Activated CD8-positive, alpha-beta T cell treated with anti-CD3 and anti-CD28 coated beads for 36 hours (primary cell): ENCODE measurements at regions not wholly inside any gene's neighbourhood (a gene's known extent, or its start where the extent isn't known, plus 50 kb on each side); places are given as distances from the start of the nearest gene placed in this dataset.

Source experiments
- ATAC-seq: fragments of 200-7000 bp; cut with Tn5 transposase; one replicate; pipeline ENCODE4 v1.10.0; 2021; ENCODE audit warnings: mild to moderate bottlenecking, moderate library complexity
- CTCF ChIA-PET: fragments of 350-600 bp; sonication (Branson Sonifier 250); formaldehyde crosslinking; loops from one replicate; lab custom pipeline; 2021; ENCODE audit warnings: antibody characterized with exemption; lab: Charles Lee
- POLR2A ChIA-PET: fragments of 350-600 bp; sonication (Branson Sonifier 250); formaldehyde crosslinking; loops from one replicate; lab custom pipeline; 2021; ENCODE audit warnings: antibody characterized with exemption; lab: Charles Lee
- DNase-seq: peaks from one replicate; pipeline ENCODE4 v3.0.0-alpha.2; 2020
- H3K27ac Mint-ChIP-seq: one replicate; pipeline ENCODE4 v1.8.0; 2021; ENCODE audit warnings: mild to moderate bottlenecking, mixed read lengths
- H3K27me3 Mint-ChIP-seq: one replicate; pipeline ENCODE4 v1.8.0; 2021; ENCODE audit warnings: mixed read lengths
- H3K36me3 Mint-ChIP-seq: one replicate; pipeline ENCODE4 v1.8.0; 2021; ENCODE audit warnings: low read depth, mixed read lengths
- H3K4me1 Mint-ChIP-seq: one replicate; pipeline ENCODE4 v1.8.0; 2021; ENCODE audit warnings: low read depth, mixed read lengths
- H3K4me3 Mint-ChIP-seq: one replicate; pipeline ENCODE4 v1.8.0; 2021; ENCODE audit warnings: mild to moderate bottlenecking, moderate library complexity, mixed read lengths
- H3K9me3 Mint-ChIP-seq: one replicate; pipeline ENCODE4 v1.8.0; 2021; ENCODE audit warnings: mixed read lengths
- intact Hi-C: fragments of 100-400 bp; cut with micrococcal nuclease; formaldehyde crosslinking; loops from one replicate; pipeline ENCODE4 v1.10.0; 2022
- TF ChIP-seq, protein P1 (sequence below): fragments of 200-600 bp; IDR thresholded peaks from one replicate; pipeline ENCODE4 v1.8.0; 2022; ENCODE audit warnings: antibody characterized with exemption, mild to moderate bottlenecking

DNA sequence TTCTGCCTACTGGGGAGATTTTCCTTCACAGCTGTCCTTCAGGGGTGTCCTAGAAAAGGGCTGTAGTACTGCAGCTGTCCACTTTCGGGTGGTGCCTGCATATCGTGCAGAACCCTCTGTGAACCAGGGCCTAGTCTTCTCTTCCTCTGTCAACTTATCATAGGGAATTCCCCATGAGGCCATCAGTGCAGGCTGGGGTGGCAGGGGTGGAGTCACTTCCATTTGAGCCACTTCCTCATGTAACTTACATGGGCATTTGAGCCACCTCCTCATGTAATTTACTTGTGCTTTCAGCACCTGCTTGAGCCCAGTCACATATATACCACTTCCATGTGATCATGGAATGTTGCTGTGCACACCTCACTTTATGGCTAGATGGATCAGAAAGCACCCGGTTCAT is 742.0 kb upstream of the RGMB start:
- Mint-ChIP-seq H3K4me3 (no peak overlapping the region), H3K27ac (no peak overlapping the region), H3K4me1 (no peaks in the 10 kb centered on the region), H3K9me3 (peaks cover 2% of the 10 kb centered on the region), H3K27me3 (no peaks in the 10 kb centered on the region), H3K36me3 (no peaks in the 10 kb centered on the region)
- TF ChIP-seq, protein P1, sequence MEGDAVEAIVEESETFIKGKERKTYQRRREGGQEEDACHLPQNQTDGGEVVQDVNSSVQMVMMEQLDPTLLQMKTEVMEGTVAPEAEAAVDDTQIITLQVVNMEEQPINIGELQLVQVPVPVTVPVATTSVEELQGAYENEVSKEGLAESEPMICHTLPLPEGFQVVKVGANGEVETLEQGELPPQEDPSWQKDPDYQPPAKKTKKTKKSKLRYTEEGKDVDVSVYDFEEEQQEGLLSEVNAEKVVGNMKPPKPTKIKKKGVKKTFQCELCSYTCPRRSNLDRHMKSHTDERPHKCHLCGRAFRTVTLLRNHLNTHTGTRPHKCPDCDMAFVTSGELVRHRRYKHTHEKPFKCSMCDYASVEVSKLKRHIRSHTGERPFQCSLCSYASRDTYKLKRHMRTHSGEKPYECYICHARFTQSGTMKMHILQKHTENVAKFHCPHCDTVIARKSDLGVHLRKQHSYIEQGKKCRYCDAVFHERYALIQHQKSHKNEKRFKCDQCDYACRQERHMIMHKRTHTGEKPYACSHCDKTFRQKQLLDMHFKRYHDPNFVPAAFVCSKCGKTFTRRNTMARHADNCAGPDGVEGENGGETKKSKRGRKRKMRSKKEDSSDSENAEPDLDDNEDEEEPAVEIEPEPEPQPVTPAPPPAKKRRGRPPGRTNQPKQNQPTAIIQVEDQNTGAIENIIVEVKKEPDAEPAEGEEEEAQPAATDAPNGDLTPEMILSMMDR: no peak
- ChIA-PET POLR2A (no interaction called here), CTCF (no interaction called here)
- DNase-seq: no peak
- no peak for ATAC-seq
- intact Hi-C loops: no loop called here

DNA sequence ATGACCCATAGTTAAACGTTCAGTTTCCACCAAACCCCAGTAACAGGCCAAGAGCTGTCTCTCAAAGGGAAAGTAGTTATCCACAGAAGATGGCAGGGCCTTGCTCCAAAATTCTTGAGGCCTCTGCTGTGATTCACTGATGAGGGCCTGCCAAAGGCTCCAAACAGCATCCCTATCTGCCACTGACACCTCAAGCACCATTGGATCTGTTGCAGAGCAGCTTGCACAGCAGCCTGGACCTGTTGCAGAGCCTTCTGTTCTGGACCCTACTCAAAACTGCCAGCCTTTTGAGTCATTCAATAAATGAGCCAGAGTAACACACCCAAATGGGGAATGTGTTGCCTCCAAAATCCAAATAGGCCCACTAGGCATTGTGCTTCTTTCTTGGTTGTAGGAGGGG is 741.5 kb upstream of the RGMB start:
- DNase-seq: no peak
- Mint-ChIP-seq H3K4me3 (no peak overlapping the region), H3K27ac (no peak overlapping the region), H3K4me1 (no peaks in the 10 kb centered on the region), H3K27me3 (no peaks in the 10 kb centered on the region), H3K9me3 (peaks cover 2% of the 10 kb centered on the region), H3K36me3 (no peaks in the 10 kb centered on the region)
- ChIA-PET CTCF (no interaction called here), POLR2A (no interaction called here)
- ATAC-seq: no peak
- TF ChIP-seq, protein P1: no peak
- intact Hi-C loops: no loop called here

DNA sequence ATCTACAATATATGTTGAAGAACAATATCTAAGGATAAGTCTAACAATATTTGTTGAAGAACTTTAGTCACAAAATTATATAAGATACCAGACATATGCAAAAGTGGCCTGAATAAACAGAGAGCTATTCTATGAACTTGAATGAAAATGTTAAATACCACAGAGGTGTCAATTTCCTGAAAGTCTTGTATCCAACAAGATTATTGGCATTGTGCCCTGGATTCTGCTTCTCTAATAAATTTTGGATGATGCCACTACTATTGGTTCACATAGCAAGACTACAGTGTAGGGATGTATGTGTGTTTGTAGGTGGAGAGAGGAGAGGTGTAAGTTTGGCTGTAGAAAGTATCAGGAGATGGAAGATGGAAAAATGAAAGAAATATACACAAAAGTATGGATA is 731.8 kb upstream of the RGMB start:
- Mint-ChIP-seq H3K4me3 (no peak overlapping the region), H3K9me3 (no peaks in the 10 kb centered on the region), H3K27ac (no peak overlapping the region), H3K4me1 (no peaks in the 10 kb centered on the region), H3K36me3 (no peaks in the 10 kb centered on the region), H3K27me3 (no peaks in the 10 kb centered on the region)
- ChIA-PET POLR2A (no interaction called here), CTCF (no interaction called here)
- DNase-seq: no peak
- intact Hi-C loops: no loop called here
- TF ChIP-seq, protein P1: no peak
- no peak for ATAC-seq

DNA sequence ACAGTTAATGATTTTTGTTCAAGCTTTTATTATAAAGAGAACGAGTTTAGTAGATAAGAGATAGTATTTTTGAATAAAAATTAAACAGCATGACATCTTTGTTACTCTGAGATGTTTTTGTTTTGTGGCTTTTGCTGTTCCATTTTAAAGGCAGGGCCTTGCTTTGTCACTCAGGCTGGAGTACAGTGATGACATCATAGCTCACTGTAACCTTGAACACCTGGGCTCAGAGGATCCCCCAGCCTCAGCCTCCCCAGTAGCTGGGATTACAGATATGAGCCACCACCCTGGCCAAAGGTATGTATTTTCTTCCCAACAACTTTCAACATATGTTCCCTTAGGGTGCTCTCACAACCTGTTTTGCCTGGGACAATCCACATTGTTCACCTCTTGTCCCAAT is 730.9 kb upstream of the RGMB start:
- Mint-ChIP-seq H3K4me3 (no peak overlapping the region), H3K9me3 (no peaks in the 10 kb centered on the region), H3K27ac (no peak overlapping the region), H3K27me3 (no peaks in the 10 kb centered on the region), H3K4me1 (no peaks in the 10 kb centered on the region), H3K36me3 (no peaks in the 10 kb centered on the region)
- ChIA-PET CTCF (no interaction called here), POLR2A (no interaction called here)
- ATAC-seq: no peak
- DNase-seq: no peak
- intact Hi-C loops: no loop called here
- TF ChIP-seq, protein P1: no peak

DNA sequence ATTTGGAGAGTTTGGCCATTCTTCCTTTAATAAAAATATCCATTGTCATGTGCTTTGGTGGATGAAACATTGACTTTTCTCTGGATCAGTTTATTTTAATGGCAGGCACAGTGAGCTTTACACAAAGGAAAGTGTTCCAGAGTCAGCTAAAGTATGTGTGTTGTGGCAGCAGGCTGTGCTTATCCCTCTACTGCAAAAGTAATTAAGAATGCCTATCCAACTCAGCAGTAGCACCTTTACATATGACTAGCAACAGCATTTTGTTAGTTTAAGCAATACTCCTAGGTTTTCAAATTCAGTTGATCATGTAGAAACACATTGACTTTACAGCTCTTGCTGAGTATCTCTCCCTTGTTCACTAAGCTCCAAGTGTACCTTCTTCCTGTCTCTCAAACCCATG is 730.5 kb upstream of the RGMB start:
- H3K27ac Mint-ChIP-seq: no peak overlapping the region
- TF ChIP-seq, protein P1: no peak
- CTCF ChIA-PET: no interaction called here
- H3K27me3 Mint-ChIP-seq: no peaks in the 10 kb centered on the region
- intact Hi-C loops: no loop called here
- DNase-seq (no peak), ATAC-seq (no peak)
- H3K4me3 Mint-ChIP-seq: no peak overlapping the region
- H3K9me3 Mint-ChIP-seq: no peaks in the 10 kb centered on the region
- H3K36me3 Mint-ChIP-seq: no peaks in the 10 kb centered on the region
- POLR2A ChIA-PET: no interaction called here
- H3K4me1 Mint-ChIP-seq: no peaks in the 10 kb centered on the region
